ENCODE measurements at regions not wholly inside any gene's neighbourhood (a gene's known extent, or its start where the extent isn't known, plus 50 kb on each side); places are given as distances from the start of the nearest gene placed in this dataset.

DNA sequence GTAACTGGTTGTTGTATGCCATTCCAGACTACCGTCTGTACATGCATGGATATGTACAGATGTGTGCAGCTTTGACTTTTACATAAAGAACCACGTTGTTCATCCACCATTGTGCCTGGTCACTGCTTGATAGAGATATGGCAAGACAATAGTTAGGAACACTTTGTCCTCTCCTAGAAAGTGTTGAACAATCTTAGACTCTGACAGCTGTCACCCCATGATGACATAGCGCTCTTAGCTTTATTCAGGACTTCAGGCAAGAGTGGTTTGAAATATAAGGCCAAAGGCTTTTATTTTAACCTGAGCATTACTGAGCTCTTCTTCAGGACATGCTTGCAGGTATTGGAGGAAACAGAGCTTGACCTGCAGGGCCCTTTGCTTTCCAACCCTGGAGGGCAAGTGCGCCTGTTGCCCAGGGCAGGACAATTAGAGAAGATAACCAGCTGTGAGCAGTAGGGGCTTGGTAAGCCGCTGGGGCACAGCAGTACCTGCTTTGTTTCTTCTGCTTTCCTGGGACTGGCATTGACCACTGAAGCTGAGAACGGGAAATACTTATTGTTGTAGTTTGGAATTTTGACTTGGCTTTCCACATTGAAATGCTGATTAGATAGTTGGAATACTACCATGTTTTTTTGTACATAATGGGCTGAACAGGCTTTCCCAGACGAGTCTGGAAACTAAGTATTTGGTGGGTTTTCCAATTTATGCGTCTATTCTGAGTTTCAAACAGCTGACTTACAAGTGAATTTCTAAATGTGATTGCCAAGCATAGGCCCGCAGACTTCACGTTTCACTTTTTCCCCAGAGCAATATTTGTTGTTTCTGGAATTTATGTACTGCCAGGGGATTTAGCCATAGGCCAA is 51.1 kb downstream of the GARRE1 start:
- no peak for DNase-seq

GRCh38 chr19:34306213-34306661 is 51.9 kb downstream of the GARRE1 start:
- DNase-seq: no peak

- DNase-seq: no peak
Measured at GRCh38 chr19:34306824-34307223, 52.5 kb downstream of the GARRE1 start.

DNA sequence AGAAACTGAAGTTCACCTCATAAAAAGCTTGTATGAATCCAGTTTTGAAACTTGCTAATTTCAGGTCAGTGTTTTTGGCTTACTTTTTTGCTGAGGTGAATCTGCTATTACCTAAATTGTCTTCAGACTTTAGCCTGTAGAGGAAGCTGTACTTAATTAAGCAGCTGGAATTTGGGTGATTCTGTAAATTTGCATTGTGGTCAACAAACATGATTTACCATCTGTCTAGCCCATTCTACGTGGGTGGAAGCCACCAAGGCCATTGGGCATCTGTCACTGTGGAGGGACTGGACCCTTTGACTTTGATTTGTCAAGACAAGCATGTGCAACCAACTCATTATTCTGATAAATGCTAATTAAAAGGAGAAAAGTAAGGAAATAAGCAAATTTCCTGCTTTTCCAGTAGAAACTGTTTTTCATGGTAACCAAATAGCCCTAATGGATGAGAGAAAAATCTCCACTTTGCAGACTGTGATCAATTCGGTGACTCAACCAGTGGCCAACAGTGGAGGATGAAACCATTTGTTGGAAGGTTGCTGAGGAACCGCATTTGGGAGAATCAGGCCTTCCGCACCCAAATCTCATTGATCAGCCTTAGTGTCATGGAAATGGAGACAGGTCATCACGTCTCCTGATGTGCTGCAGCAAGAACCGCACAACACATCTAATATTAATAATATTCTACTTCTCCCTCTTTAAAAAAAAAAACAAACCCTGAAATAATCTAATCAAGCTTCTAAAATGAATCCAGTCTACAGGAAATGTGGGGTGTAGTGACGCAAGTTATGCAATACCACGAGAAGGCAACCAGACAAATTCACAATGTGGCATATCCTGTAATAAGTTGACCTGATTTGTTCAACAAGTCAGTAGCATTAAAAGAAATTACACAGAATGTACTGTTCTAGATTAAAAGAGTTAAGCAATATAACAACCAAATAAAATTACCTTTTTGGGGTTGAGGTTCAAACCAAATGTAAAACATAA is 54.3 kb downstream of the GARRE1 start:
- DNase-seq: peak; percentile 17

GRCh38 chr19:34309368-34310138 is 55.2 kb downstream of the GARRE1 start:
- DNase-seq: no peak

DNA sequence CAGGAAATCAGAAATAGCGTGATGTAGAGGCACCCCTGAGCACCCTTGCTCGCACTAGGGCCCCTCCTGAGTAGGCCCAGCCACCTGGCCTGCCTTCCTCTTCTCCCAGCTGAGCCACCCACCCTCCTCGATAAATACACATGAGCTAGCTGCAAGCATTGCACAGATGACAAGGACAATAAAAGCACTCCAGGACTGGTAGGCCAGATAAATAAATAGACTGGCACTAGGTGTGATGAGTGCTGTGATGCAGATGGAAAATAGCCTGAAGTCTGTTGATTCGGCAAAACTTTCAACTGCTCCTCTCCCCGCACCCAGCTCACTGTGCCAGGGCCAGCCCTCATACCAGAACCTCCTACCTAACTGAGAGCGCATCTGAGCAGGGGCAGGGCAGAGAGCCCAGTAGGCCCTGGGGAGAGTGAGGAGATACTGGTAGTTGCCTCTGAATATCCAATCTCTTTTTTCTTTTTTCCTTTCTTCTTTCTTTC is 54.5 kb upstream of the GPI start:
- DNase-seq: no peak

GRCh38 chr19:34313188-34313587 is 51.8 kb upstream of the GPI start:
- DNase-seq: no peak

- no peak for DNase-seq
Measured at GRCh38 chr19:34314437-34315313, 50.3 kb upstream of the GPI start.

Data from activated CD4-positive, alpha-beta T cell treated with anti-CD3 and anti-CD28 coated beads, Interleukin-2, Interleukin-6, amounts not matched to agents 100 ng/mL and 50 ng/mL, durations not matched to agents 16 hours and 8 hours (primary cell).